NCI-H1436 (cell line): ENCODE measurements at regions not wholly inside any gene's neighbourhood (a gene's known extent, or its start where the extent isn't known, plus 50 kb on each side); places are given as distances from the start of the nearest gene placed in this dataset.
A peak's percentile ranks its signal among the peaks of the same experiment; 100 is the strongest.
"Not testable (repeated sequence)": the region's sequence is repeated elsewhere in the genome, so short reads cannot be mapped to it uniquely, and the experiment has no call there.

Source experiments
- DNase-seq: peaks from one replicate; lab custom pipeline; 2025; lab: John Stamatoyannopoulos, UW

GRCh38 chr4:38383646-38384121 is 280.3 kb upstream of the KLF3 start:
- DNase-seq: no peak

GRCh38 chr4:38385093-38386004 is 278.6 kb upstream of the KLF3 start:
- no peak for DNase-seq

- no peak for DNase-seq
Measured at GRCh38 chr4:38386005-38386551, 277.9 kb upstream of the KLF3 start.

GRCh38 chr4:38386654-38387188 is 277.3 kb upstream of the KLF3 start:
- DNase-seq: no peak

- DNase-seq: peak; percentile 60
Measured at GRCh38 chr4:38387348-38387747, 276.7 kb upstream of the KLF3 start.

GRCh38 chr4:38387819-38388218 is 276.2 kb upstream of the KLF3 start:
- no peak for DNase-seq

- DNase-seq: not testable (repeated sequence)
Measured at GRCh38 chr4:38388907-38389306, 275.1 kb upstream of the KLF3 start.

GRCh38 chr4:38390969-38391545 is 272.9 kb upstream of the KLF3 start:
- no peak for DNase-seq

GRCh38 chr4:38392223-38392855 is 271.7 kb upstream of the KLF3 start:
- DNase-seq: no peak

GRCh38 chr4:38396091-38396490 is 267.9 kb upstream of the KLF3 start:
- no peak for DNase-seq

- no peak for DNase-seq
Measured at GRCh38 chr4:38396845-38397547, 267.0 kb upstream of the KLF3 start.

- DNase-seq: no peak
Measured at GRCh38 chr4:38400946-38401345, 263.1 kb upstream of the KLF3 start.

- no peak for DNase-seq
Measured at GRCh38 chr4:38406243-38406642, 257.8 kb upstream of the KLF3 start.

GRCh38 chr4:38409852-38410251 is 254.1 kb upstream of the KLF3 start:
- DNase-seq: no peak

- no peak for DNase-seq
Measured at GRCh38 chr4:38411092-38411491, 252.9 kb upstream of the KLF3 start.

GRCh38 chr4:38411981-38412536 is 251.9 kb upstream of the KLF3 start:
- no peak for DNase-seq

GRCh38 chr4:38413524-38414341 is 250.3 kb upstream of the KLF3 start:
- DNase-seq: no peak

- no peak for DNase-seq
Measured at GRCh38 chr4:38414410-38414809, 249.6 kb upstream of the KLF3 start.

- DNase-seq: no peak
Measured at GRCh38 chr4:38415682-38416081, 248.3 kb upstream of the KLF3 start.

GRCh38 chr4:38416450-38417014 is 247.5 kb upstream of the KLF3 start:
- no peak for DNase-seq
